PC-3 (cell line): ENCODE measurements at regions not wholly inside any gene's neighbourhood (a gene's known extent, or its start where the extent isn't known, plus 50 kb on each side); places are given as distances from the start of the nearest gene placed in this dataset.

Experiments used
- EZH2 ChIP-seq: fragments of 300-600 bp; sonication (generic); IDR thresholded peaks from one replicate; pipeline ENCODE4 v1.6.1; 2017; ENCODE audit warnings: antibody characterized with exemption, mild to moderate bottlenecking, low read length; ENCODE audit not compliant: unreplicated experiment
- TF ChIP-seq, protein P1 (sequence below): fragments of 300-600 bp; sonication (generic); conservative IDR thresholded peaks from 2 replicates; pipeline ENCODE4 v1.5.1; 2017; ENCODE audit warnings: antibody characterized with exemption, low read depth, mild to moderate bottlenecking, low read length

DNA sequence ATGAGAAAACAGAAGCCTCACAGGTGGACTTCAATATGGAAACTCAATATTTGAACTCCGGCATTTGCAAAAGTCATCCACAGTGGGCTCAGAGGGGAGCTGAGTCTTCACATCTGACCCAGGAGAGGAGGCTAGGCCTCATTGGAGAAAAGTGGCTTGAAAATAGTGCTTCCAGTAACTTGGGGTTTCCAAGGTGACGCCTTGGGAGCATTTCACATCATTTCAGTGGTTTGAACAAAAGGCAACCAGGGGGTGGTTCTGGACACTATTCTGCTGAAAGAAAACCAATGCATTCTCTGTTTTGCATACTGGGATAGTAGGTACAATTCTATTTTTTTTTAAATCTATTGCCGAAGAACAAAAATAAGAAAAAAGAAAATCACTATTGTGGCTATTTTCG, 599.2 kb upstream of the POM121L12 start:
- TF ChIP-seq, protein P1, sequence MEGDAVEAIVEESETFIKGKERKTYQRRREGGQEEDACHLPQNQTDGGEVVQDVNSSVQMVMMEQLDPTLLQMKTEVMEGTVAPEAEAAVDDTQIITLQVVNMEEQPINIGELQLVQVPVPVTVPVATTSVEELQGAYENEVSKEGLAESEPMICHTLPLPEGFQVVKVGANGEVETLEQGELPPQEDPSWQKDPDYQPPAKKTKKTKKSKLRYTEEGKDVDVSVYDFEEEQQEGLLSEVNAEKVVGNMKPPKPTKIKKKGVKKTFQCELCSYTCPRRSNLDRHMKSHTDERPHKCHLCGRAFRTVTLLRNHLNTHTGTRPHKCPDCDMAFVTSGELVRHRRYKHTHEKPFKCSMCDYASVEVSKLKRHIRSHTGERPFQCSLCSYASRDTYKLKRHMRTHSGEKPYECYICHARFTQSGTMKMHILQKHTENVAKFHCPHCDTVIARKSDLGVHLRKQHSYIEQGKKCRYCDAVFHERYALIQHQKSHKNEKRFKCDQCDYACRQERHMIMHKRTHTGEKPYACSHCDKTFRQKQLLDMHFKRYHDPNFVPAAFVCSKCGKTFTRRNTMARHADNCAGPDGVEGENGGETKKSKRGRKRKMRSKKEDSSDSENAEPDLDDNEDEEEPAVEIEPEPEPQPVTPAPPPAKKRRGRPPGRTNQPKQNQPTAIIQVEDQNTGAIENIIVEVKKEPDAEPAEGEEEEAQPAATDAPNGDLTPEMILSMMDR, result no peak
- TF ChIP-seq EZH2, result no peak
